Peyer's patch (tissue), 4 donors: ENCODE measurements at regions not wholly inside any gene's neighbourhood (a gene's known extent, or its start where the extent isn't known, plus 50 kb on each side); places are given as distances from the start of the nearest gene placed in this dataset.

ENCODE experiments used
- CTCF ChIP-seq, 6 experiments: fragments of 450-650 bp in 4 of 6; fragments of 200-600 bp in 2 of 6; sonication (generic) in 1 of 6; IDR thresholded peaks; one replicate each; pipeline ENCODE4 v1.5.1; 2017 to 2019; ENCODE audit warnings: antibody characterized with exemption in 6 of 6, mild to moderate bottlenecking in 3 of 6, moderate library complexity in 1 of 6
- POLR2A ChIP-seq, 2 donors: fragments of 450-650 bp; IDR thresholded peaks; one replicate each; pipeline ENCODE4 v1.5.1; 2017; ENCODE audit warnings: antibody characterized with exemption in 2 of 2, mild to moderate bottlenecking in 2 of 2, moderate library complexity in 2 of 2

GRCh38 chr14:76694106-76694505 is 67.2 kb upstream of the VASH1 start:
- TF ChIP-seq CTCF (IDR thresholded peaks at IDR 0.05) (no peak), POLR2A (IDR thresholded peaks at IDR 0.05) (no peak)
